Esophagus muscularis mucosa (tissue), 4 donors: ENCODE measurements at regions not wholly inside any gene's neighbourhood (a gene's known extent, or its start where the extent isn't known, plus 50 kb on each side); places are given as distances from the start of the nearest gene placed in this dataset.

Experiments used
- DNase-seq: peaks from one replicate; pipeline ENCODE4 v3.0.0-alpha.2; 2017; ENCODE audit errors: extremely low spot score
- H3K27ac ChIP-seq, 4 donors: fragments of 200-600 bp; sonication (generic); replicated peaks in 1 of 4; 1 replicate in 3 of 4; 2 replicates in 1 of 4; pipeline ENCODE4 v1.5.1; 2016 to 2019; ENCODE audit warnings: mild to moderate bottlenecking in 1 of 4
- H3K27me3 ChIP-seq, 4 donors: fragments of 200-600 bp; sonication (generic); one replicate each; pipeline versions ENCODE4 v1.5.1 to v1.6.0; 2016 to 2019
- H3K36me3 ChIP-seq, 4 donors: fragments of 200-600 bp; sonication (generic); one replicate each; pipeline ENCODE4 v1.5.1; 2016 to 2019
- H3K4me1 ChIP-seq, 4 donors: fragments of 200-600 bp; sonication (generic); one replicate each; pipeline ENCODE4 v1.5.1; 2016 to 2019
- H3K4me3 ChIP-seq, 4 donors: fragments of 200-600 bp; sonication (generic); 1 replicate in 2 of 4; 2 replicates in 2 of 4; pipeline ENCODE4 v1.5.1; 2016 to 2019; ENCODE audit warnings: mild to moderate bottlenecking in 4 of 4, moderate library complexity in 1 of 4
- H3K9me3 ChIP-seq, 4 donors: fragments of 200-600 bp; sonication (generic); 1 replicate in 3 of 4; 2 replicates in 1 of 4; pipeline ENCODE4 v1.5.1; 2016 to 2019
- EP300 ChIP-seq: sonication (generic); formaldehyde crosslinking; IDR thresholded peaks from one replicate; pipeline ENCODE4 v1.6.1; 2017; ENCODE audit warnings: antibody characterized with exemption
- POLR2A ChIP-seq: fragments of 450-650 bp; IDR thresholded peaks from one replicate; pipeline ENCODE4 v1.6.1; 2017; ENCODE audit warnings: antibody characterized with exemption, moderate library complexity, mild to moderate bottlenecking, low read depth
- POLR2AphosphoS5 ChIP-seq, 2 donors: sonication (generic); formaldehyde crosslinking; IDR thresholded peaks; one replicate each; pipeline ENCODE4 v1.6.1; 2017; ENCODE audit warnings: antibody characterized with exemption in 2 of 2
- WGBS: methylation state at CpG from one replicate; pipeline ENCODE4 v1.1.5; 2018; 5-methylcytosine and 5-hydroxymethylcytosine counted together
- intact Hi-C: fragments of 100-400 bp; cut with DNase I; formaldehyde crosslinking; loops from one replicate; pipeline ENCODE4 v1.15.1; 2023
- TF ChIP-seq, protein P1 (sequence below), 3 experiments: fragments of 200-600 bp in 2 of 3; fragments of 450-650 bp in 1 of 3; sonication (generic) in 2 of 3; IDR thresholded peaks; one replicate each; pipeline ENCODE4 v1.5.1; 2017 to 2019; ENCODE audit warnings: antibody characterized with exemption in 3 of 3, mild to moderate bottlenecking in 2 of 3, moderate library complexity in 1 of 3

DNA sequence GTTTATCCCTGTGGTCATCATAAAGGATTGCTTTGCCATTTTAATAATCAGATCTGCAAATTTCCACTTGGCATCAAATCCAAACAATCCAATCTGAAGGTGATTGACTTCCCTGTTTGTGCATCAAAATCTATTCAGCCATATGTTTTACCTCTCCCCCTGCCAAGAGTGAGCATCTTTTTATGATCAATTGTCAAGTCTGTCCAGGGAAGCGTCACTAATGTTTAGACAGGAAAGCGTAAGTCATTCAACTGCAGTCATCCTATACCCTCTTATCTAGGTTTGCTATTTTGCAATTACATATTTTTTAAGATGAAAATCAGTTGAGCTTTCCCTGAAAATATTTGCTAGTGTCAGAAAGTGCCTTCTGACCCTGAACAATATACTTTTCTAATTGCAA is 1224.1 kb upstream of the SEL1L start:
- no peak for DNase-seq
- 83% methylated on average over 2 of the region's 2 CpGs for whole genome bisulfite sequencing
- intact Hi-C loops: no loop called here
- TF ChIP-seq POLR2A (no peak), POLR2AphosphoS5 (IDR thresholded peaks at IDR 0.05) (no peak), EP300 (no peak)
- TF ChIP-seq, protein P1, sequence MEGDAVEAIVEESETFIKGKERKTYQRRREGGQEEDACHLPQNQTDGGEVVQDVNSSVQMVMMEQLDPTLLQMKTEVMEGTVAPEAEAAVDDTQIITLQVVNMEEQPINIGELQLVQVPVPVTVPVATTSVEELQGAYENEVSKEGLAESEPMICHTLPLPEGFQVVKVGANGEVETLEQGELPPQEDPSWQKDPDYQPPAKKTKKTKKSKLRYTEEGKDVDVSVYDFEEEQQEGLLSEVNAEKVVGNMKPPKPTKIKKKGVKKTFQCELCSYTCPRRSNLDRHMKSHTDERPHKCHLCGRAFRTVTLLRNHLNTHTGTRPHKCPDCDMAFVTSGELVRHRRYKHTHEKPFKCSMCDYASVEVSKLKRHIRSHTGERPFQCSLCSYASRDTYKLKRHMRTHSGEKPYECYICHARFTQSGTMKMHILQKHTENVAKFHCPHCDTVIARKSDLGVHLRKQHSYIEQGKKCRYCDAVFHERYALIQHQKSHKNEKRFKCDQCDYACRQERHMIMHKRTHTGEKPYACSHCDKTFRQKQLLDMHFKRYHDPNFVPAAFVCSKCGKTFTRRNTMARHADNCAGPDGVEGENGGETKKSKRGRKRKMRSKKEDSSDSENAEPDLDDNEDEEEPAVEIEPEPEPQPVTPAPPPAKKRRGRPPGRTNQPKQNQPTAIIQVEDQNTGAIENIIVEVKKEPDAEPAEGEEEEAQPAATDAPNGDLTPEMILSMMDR (IDR thresholded peaks at IDR 0.05): no peak
- Histone ChIP-seq H3K27me3 (no peaks in the 10 kb centered on the region), H3K4me1 (no peaks in the 10 kb centered on the region), H3K27ac (no peak overlapping the region), H3K36me3 (no peaks in the 10 kb centered on the region), H3K4me3 (no peak overlapping the region), H3K9me3 (no peaks in the 10 kb centered on the region)

DNA sequence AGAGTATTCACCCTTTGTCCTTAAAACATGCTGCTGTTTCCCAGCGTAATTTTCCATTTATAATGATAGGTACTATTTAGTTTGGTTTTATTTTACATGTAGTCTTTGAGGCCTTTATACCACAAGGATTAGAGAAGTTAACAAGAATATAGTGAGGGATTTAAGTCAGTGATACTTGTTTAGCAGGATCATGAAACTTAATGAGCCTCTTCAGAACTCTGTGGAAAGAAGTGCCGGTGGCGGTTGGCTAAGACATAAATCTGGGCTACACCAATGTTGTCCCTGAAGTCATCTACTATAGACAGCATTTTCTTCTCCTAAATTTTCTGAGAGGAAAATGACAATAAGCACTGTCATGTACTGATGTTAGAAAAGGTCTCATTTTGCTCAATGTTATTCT is 1226.0 kb upstream of the SEL1L start:
- WGBS: 88% methylated on average over 3 of the region's 3 CpGs
- H3K4me3 ChIP-seq: no peak overlapping the region
- H3K9me3 ChIP-seq: no peaks in the 10 kb centered on the region
- no peaks in the 10 kb centered on the region for H3K36me3 ChIP-seq
- no peak for DNase-seq
- H3K27ac ChIP-seq: no peak overlapping the region
- TF ChIP-seq EP300 (no peak), POLR2A (no peak), POLR2AphosphoS5 (IDR thresholded peaks at IDR 0.05) (no peak)
- TF ChIP-seq, protein P1 (IDR thresholded peaks at IDR 0.05): no peak
- no peaks in the 10 kb centered on the region for H3K4me1 ChIP-seq
- no peaks in the 10 kb centered on the region for H3K27me3 ChIP-seq
- intact Hi-C loops: no loop called here

DNA sequence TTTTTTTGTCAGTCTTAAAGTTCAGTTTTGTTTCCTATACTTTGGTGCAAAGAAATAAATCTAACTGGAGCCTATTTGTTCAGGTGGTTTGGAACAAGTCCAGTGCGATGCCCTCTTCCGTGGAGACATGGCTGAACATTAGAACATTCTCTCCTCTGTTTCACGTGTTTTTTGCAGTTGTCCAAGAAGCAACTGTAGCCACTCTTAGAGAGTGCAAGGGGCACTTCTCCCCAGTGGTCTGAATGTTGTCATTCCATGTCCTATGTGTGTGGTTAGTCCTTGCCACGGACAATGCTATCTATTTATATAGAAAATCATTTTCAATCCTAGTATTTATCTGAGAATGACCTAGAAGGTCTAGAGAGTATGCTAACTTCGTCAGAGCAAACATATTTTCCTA is 1232.5 kb upstream of the SEL1L start:
- TF ChIP-seq, protein P1 (IDR thresholded peaks at IDR 0.05): no peak
- no peaks in the 10 kb centered on the region for H3K9me3 ChIP-seq
- H3K4me1 ChIP-seq: peaks cover 0 to 14% (median 0%) of the 10 kb centered on the region in 4 donors
- no peak for DNase-seq
- no peaks in the 10 kb centered on the region for H3K27me3 ChIP-seq
- intact Hi-C loops: no loop called here
- H3K4me3 ChIP-seq: no peak overlapping the region
- 76% methylated on average over 5 of the region's 5 CpGs for WGBS
- no peaks in the 10 kb centered on the region for H3K36me3 ChIP-seq
- no peak overlapping the region for H3K27ac ChIP-seq

DNA sequence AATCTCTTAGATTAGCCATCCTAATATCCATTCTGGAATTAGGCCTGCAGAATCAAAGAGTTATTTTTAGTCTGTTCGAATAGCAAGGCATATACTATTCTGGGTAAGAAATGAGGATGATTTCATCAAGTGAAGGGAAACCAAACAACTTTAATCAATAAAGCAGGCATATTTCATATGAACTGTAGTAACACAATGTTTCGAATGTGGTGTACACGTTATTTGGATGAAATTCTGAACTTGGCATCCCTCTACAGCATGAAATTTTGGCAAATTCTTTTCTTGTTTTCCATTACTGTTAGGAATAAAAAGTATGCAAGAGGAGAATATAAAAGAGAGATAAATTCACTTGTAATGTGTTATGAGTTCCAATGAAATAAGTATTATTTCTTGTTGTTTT is 1233.3 kb upstream of the SEL1L start:
- Histone ChIP-seq H3K27ac (no peak overlapping the region), H3K9me3 (no peaks in the 10 kb centered on the region), H3K27me3 (no peaks in the 10 kb centered on the region), H3K36me3 (no peaks in the 10 kb centered on the region), H3K4me3 (no peak overlapping the region), H3K4me1 (peaks cover 0 to 14% (median 0%) of the 10 kb centered on the region in 4 donors)
- no peak for TF ChIP-seq EP300
- no peak for TF ChIP-seq POLR2A
- TF ChIP-seq, protein P1 (IDR thresholded peaks at IDR 0.05): no peak
- no peak for TF ChIP-seq POLR2AphosphoS5 (IDR thresholded peaks at IDR 0.05)
- WGBS: 26% methylated on average over 3 of the region's 3 CpGs
- intact Hi-C loops: no loop called here
- DNase-seq: no peak

DNA sequence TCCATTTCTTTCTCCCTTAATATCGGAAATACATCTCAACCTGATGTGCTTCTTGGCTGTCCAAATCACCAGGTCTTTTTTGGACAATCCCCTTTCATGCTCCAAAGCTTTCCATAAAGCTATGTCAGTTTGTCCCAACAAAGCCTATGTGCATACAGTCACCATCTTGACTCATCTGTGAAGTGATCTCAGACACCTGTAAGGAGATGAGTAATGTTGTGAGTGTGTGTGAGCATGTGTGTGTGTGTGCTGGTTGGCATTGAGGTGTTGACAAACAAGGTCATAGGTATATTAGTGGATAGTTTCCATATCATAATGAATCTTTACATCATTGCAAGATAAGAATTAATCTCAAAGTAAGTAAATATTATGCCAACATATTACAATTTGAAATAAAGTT is 1243.3 kb upstream of the SEL1L start:
- no peaks in the 10 kb centered on the region for H3K36me3 ChIP-seq
- intact Hi-C loops: no loop called here
- TF ChIP-seq POLR2A (no peak), POLR2AphosphoS5 (IDR thresholded peaks at IDR 0.05) (no peak), EP300 (no peak)
- TF ChIP-seq, protein P1 (IDR thresholded peaks at IDR 0.05): no peak
- no peaks in the 10 kb centered on the region for H3K9me3 ChIP-seq
- WGBS: 97% methylated on average over 1 of the region's 1 CpG
- H3K27ac ChIP-seq: no peak overlapping the region
- H3K4me3 ChIP-seq: no peak overlapping the region
- no peak for DNase-seq
- no peaks in the 10 kb centered on the region for H3K4me1 ChIP-seq
- H3K27me3 ChIP-seq: no peaks in the 10 kb centered on the region
